ENCODE measurements at regions not wholly inside any gene's neighbourhood (a gene's known extent, or its start where the extent isn't known, plus 50 kb on each side); places are given as distances from the start of the nearest gene placed in this dataset.

DNA sequence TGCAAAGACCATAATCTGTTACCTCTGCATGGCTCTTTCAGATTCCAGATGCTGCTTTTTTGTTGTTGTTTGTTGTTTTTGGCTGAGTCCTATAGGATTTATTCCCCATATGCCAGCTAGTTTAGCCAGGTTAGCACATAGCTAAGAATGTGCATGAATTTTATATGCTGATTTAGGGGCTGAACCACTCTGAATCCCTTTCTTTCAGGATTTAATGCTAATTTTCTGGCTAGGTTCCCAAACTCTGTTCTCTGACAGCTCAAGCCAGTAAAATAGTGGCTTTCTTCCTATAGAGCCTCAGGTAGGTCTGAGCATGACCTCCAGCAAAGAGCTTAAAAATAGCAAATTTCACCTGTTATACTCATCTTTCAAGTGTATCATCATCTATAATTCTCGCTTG, 521.4 kb downstream of the CAAP1 start:
- no peak for DNase-seq

DNA sequence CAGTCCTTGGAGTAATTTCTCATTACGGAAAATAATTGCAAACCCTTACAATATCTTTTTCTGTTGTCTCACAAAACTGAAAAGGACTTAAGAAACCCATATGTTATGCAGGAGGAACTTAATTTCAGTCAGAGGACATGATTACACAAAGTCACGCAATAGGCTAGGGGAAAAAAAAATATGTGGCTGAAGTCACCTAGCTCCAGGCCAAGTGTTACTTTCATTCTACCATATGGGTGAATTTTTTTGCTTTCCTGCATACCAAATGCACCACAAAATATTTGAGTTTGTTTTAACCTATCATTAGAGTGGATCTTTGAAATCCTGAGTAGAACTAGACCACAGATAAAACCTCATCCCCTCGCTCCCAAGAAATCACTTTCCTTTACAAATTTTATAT, 523.5 kb downstream of the CAAP1 start:
- DNase-seq = no peak

- DNase-seq = no peak
Measured at GRCh38 chr9:26368241-26368640, 524.4 kb downstream of the CAAP1 start.

- no peak for DNase-seq
Measured at GRCh38 chr9:26361010-26361409, 531.6 kb downstream of the CAAP1 start.

DNA sequence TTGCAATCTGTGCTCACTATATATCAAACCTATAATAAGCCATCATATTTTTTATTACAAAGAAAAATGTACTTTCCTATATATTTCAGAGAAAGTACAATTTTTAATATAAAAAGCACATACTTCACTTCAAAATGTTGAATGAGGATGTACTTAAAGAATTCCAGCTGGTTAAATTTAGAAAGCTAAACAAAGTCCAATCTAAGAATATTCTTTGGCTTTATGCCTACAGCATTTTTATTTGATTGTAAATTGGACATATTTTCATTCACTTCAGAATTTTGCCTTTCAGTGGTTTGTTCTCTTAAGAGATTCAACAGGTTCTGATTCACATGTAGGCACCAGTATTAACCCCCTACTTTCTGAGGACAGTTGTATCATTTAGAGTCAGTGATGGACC, 533.8 kb downstream of the CAAP1 start:
- no peak for DNase-seq

GRCh38 chr9:26357803-26358344, 534.7 kb downstream of the CAAP1 start:
- DNase-seq = peak in 1 of 2 experiments; percentile 24

DNA sequence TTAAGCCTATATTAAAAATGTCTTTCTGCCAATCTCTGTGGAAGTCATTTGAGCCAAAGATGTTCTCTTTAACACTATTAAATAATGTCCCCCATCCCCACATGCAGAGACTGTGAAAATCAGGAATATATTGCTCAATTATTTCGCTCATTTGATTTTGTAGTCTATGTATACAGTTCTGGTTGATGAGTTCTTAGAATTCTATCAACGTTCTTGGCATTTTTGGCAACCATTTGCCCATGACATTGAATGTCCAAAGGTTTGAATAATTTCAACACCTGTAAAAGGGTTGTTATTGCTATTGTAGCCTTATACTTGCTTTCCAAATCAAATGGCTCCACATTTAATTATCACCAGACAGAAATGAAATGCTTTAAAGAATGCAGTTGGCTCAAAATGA, 536.1 kb downstream of the CAAP1 start:
- no peak for DNase-seq

DNA sequence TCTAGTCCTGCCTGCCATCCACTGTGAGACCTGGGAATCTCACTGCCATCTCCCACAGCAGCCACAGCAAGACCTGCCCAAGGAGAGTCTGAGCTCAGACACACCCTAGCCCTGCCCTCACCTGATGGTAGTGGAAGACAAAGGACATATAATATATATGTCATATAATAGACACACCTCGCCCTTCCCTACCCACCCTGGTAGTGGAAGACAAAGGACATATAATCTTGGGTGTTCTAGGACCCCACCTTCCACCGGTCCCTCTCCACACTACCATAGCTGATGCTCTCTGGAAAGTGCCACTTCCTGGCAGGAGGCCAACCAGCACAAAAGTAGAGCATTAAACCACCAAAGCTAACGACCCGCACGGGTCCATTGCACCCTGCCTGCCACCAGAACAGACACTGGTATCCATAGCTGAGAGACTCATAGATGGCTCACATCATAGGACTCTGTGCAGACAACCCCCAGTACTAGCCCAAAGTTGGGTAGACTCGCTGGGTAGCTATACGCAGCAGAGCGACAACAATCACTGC, 545.6 kb downstream of the CAAP1 start:
- DNase-seq = no peak

DNA sequence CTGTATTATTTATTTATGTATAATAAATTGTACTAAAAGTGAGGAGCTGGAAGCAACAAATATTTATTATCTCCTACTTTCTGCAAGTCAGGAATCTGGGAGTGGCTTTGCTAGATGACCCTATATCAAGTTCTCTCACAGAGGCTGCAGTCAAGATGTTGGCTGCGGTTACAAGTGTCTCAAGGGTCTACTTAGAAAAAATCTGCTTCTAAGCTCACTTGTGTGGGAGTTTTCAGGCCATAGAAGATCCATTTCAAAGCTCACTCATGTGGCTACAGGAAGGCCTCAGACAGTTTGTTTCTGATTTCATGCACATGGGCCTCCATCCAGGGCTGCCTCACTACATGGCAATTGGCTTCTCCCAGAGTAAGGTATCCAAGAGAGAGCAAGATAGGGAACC, 551.1 kb downstream of the CAAP1 start:
- DNase-seq = no peak

DNA sequence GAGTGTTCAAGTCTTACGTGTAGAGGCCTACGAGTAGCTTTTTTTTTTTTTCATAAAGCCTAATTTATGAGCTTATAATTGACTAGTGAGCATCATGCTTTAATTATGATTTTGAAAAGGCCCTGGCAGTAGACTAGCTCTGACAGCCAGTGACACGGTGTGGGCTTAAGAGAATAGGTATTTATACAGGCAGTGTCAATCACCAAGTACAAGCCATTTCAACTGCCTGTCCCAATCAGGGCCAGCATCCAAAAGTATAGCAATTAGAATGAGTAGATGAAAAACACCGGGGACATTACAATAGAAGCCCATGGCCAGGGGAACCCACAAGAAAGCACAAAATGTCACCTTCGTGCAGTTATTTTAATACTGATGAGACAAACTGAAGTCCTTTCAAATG, 552.8 kb downstream of the CAAP1 start:
- DNase-seq = no peak

DNA sequence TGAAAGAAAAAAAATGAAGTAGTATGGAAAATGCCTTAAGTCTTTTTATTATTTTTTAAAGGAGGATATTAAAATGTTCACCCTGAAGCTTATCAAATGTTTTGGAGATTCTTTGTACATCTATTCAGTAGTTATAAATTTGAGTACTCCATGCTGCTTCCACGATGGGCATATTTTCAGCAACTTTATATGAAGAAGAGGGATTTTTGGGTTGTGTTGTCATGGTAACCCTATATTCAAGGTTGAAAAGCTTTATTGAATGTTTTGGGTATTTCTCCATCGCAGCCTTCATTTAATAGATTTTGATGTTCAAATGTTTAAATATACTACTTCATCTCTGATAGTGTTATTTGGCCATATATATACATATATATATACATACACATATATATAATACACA, 557.5 kb downstream of the CAAP1 start:
- no peak for DNase-seq

DNA sequence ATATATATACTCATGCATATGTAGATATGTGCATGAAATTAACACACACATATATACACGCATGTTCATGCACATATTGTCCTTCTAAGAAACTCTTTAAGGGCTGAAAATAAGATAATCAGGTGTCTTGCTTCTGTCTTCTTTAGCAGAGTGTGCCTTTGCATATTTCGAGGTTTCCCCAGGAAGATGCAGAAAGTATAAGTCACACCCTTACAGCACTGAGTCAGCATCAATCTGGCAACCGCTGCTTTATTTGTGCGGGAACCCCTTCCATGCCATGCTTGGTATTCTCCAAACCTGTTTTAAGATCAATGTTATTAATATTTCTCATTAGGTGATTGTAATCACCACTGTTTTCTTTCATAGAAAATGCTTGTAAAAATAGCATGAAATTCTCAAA, 557.9 kb downstream of the CAAP1 start:
- DNase-seq = no peak

DNA sequence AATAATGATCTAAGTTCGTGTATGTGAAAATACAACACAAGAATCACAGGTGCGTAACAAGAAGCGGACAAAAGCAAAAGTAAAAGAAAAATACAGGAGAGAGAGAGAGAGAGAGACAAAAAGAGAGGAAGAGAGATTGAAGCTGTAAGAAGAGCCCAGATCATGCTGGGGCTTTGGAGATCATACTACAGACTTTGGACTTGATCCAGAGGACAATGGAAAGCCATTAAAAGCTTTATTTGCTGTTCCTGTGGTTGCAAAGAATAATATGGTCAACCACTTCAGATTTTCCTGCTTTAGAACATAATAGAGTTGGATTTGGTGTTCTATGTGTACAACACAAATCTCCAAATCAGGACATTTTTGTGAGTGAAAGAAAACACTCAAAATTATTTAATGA, 561.4 kb downstream of the CAAP1 start:
- peak; percentile 71 to 73 for DNase-seq

DNA sequence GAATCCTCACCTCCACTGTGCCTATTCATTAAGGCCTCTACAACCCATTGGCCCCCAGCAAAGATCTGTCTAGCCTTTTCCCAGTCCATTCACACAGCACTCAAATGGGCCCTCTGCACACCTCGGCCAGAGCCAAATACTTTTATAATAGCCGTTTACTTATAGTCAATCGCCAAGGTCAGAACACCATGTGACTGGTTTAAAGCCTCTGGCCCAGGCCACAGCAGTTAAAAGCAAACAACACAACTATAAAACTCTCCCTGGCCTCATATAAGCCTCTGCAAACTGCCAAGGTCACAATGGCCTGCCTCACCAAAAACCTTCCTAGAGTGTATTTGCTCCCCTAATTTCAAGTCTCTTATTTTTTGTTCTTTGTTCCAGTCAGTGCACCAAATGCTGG, 562.6 kb downstream of the CAAP1 start:
- DNase-seq = no peak

DNA sequence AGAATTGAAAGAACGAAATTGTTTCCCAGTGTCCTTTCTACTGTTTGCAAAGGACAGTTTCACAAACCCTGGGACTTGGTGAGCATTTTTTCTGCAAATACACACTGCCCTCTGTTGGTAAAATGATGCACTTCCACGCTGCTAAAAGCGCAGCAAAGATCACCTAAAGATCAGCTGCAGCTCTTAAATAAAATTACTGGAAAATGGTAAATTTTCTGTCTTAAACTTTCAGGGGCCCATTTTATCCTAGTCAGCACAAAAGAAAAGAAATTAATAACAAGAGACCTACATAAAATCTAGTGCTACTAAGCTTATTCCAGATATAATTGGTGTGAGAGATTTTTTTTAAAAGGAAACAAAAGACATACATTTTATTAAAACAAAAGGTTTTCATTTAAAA, 566.0 kb downstream of the CAAP1 start:
- peak; percentile 62 to 67 for DNase-seq

- DNase-seq = no peak
Measured at GRCh38 chr9:26325444-26325829, 567.2 kb downstream of the CAAP1 start.

GRCh38 chr9:26324786-26325443, 567.7 kb downstream of the CAAP1 start:
- DNase-seq = no peak

DNA sequence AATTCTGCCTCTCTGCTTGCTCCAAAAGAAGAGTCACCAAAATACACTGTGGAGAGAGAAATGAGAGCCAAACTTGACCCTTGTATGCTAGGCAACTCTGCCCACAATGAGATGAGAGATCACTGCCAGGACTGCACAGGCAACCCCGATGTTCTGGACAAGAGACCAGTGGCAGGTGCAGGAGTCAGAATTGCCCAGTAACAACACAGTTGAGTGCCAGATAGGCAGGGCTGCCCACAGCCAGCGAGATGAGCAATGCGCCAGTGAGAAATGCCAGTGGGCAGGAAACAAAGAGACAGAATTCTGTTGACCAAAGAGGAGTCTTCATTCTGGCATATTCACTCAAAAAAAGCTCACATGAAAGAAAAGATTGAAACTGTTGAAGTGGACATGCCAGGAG, 570.7 kb downstream of the CAAP1 start:
- DNase-seq = no peak

DNA sequence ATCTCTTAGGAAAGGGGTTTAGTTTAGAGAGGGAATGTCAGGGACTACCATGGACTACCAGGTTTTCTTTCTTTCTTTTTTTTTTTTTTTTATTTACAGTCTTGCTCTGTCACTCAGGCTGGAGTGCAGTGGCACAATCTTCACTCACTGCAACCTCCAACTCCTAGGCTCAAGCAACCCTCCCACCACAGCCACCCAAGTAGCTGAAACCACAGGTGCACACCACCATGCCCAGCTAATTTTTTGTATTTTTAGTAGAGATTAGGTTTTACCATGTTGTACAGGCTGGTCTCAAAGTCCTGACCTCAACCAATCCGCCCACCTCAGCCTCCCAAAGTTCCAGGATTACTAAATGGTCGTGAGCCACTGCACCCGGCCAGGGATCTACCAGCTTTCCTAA, 572.7 kb downstream of the CAAP1 start:
- no peak for DNase-seq

DNA sequence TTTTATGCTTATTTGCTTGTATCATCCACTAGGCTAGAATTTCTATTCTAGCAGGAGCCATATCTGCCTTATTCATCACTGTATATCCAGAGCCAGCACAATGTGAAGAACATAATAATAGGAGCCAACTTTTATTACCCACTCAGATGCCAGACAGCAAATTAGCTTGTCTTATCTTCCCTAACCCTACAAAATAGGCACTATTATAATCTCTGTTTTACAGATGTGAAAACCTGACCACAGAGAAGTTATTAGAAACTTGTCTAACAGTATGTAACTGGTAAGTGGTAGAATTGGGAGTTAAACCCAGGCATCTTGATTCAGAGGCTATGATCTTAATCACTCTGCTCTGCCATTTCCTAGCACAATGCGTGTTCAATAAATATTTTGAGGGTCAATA, 579.5 kb downstream of the CAAP1 start:
- DNase-seq = no peak

- DNase-seq = no peak
Measured at GRCh38 chr9:26311463-26311995, 581.1 kb downstream of the CAAP1 start.

GRCh38 chr9:26310294-26310693, 582.3 kb downstream of the CAAP1 start:
- no peak for DNase-seq

DNA sequence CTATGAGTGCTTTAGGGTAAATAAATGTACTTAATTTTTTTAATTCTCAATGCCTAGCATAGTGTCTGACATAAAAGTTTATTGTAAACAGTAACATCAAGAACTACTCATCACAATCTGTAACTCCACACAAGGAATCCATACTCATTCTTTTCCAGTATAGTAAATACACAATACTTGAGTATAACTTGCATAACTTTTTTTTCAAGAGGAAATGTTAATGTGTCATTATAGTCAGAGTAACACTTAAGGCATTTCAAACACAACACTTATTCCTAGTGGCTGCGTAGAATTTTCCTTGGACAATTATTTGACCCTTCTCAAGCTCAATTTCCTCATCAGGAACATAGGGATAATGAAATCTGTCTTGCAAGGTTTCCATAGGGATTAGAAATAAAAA, 584.3 kb downstream of the CAAP1 start:
- no peak for DNase-seq

GRCh38 chr9:26301659-26302058, 590.9 kb downstream of the CAAP1 start:
- DNase-seq = no peak

DNA sequence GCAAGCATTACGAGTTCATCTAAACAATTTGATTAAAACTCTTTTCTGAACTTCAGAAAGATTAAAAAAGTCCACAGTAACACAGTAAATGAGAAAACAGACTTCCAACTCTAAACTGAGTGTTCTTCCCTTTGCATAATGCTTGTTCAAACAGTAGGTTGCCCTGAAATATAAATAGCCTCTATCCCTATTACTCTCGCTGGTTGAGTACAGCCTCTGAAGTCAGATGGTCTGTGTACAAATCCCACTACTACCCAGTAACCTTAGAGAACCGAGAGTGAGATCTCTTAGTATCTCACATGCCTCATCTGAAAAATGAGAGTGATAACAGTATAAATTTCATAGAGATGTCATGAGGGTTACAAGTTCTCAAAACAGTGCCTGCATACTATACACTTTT, 591.6 kb downstream of the CAAP1 start:
- no peak for DNase-seq
